ENCODE measurements at regions not wholly inside any gene's neighbourhood (a gene's known extent, or its start where the extent isn't known, plus 50 kb on each side); places are given as distances from the start of the nearest gene placed in this dataset.

DNA sequence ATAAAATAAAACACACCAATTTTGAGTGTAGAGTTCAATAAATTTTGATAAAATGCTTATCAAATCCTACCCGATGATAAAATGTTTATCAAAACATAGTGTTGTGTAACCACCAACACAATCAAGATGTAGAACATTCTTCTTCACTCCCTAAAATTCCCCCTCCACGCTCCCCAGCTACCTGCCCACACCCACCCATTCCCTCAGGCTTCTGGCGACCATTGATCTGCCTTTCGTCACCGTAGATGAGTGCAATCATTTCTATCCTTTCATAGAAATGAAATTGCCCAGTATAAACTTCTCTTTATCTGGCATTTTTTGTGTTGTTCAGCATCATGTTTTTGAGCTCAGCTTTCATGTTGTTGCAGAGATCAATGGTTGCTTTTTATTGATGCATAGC lies 90.7 kb upstream of the TBX3 start (continued):
- TF ChIP-seq, protein P1, sequence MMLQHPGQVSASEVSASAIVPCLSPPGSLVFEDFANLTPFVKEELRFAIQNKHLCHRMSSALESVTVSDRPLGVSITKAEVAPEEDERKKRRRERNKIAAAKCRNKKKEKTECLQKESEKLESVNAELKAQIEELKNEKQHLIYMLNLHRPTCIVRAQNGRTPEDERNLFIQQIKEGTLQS (IDR thresholded peaks at IDR 0.05; ENCODE audit: insufficient read depth, low read depth, low read length), result no peak
- TF ChIP-seq BRCA1 (IDR thresholded peaks at IDR 0.05; ENCODE audit: low read depth, low read length), result no peak

Data from H1 (cell line).